VCaP (cell line): ENCODE measurements at regions not wholly inside any gene's neighbourhood (a gene's known extent, or its start where the extent isn't known, plus 50 kb on each side); places are given as distances from the start of the nearest gene placed in this dataset.

Source experiments
- H3K27ac ChIP-seq: fragments of 450-650 bp; 2 replicates; pipeline ENCODE4 v1.5.1; 2017
- TF ChIP-seq, protein P1 (sequence below): fragments of 450-650 bp; conservative IDR thresholded peaks from 2 replicates; pipeline ENCODE4 v1.5.1; 2017; ENCODE audit warnings: mild to moderate bottlenecking, moderate library complexity

DNA sequence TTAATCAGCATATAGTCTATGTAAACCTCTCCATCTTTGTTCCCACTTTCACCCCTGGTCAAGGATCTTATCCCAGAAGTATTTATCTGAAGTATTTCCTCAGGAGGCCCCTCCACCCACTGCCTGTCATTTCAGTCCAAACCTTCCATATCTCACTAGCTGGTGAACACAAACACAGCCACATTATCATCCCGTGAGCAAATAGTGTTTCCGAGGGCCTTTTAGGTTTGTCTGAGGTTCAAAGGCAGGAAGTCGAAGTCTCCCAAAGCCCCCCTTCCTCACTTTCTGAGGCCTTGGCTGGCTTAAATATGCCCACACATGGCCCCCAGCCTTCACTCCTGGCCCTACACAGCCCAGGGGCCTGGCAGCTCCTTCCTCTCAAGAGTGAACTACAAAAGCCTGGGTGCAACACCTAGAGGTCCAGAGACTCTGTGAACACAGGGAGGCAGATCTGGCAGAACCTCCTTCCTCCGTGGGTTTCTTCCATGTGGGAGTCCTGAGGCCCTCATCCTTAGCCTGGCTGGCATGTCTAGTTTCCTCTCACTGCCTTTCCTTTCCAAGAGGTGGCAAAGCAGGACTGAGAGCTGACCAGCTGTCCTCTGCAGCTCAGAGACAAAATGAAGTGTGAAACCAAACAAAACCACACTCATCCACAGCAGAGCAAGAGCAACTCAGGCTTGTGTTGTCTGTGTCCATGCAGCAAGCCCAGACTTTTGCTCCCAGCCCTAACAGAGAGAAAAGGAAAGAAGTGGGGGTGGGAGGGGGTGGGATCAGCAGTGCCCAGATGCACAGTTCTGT is 264.2 kb downstream of the SS18 start:
- H3K27ac ChIP-seq = no peak overlapping the region
- TF ChIP-seq, protein P1, sequence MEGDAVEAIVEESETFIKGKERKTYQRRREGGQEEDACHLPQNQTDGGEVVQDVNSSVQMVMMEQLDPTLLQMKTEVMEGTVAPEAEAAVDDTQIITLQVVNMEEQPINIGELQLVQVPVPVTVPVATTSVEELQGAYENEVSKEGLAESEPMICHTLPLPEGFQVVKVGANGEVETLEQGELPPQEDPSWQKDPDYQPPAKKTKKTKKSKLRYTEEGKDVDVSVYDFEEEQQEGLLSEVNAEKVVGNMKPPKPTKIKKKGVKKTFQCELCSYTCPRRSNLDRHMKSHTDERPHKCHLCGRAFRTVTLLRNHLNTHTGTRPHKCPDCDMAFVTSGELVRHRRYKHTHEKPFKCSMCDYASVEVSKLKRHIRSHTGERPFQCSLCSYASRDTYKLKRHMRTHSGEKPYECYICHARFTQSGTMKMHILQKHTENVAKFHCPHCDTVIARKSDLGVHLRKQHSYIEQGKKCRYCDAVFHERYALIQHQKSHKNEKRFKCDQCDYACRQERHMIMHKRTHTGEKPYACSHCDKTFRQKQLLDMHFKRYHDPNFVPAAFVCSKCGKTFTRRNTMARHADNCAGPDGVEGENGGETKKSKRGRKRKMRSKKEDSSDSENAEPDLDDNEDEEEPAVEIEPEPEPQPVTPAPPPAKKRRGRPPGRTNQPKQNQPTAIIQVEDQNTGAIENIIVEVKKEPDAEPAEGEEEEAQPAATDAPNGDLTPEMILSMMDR = no peak

DNA sequence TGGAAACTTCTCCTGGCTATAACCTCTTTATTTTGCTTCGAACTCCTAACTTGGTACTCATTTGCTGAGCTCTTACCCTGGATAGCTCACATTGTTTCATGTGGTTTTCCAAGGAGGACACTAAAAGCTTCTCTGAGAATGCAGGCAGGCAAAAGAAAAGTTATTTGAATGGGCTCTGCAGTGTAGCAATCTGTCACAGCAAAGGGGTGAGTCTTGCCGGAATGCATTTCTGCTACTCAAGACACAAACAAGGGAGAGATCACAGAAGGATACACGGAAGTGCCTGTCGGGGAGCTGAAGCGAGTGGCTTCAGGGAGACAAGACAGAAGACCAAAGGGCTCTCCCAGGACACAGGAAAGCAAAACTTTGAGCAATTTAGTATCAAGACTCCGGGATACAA is 265.4 kb downstream of the SS18 start:
- TF ChIP-seq, protein P1 = no peak

DNA sequence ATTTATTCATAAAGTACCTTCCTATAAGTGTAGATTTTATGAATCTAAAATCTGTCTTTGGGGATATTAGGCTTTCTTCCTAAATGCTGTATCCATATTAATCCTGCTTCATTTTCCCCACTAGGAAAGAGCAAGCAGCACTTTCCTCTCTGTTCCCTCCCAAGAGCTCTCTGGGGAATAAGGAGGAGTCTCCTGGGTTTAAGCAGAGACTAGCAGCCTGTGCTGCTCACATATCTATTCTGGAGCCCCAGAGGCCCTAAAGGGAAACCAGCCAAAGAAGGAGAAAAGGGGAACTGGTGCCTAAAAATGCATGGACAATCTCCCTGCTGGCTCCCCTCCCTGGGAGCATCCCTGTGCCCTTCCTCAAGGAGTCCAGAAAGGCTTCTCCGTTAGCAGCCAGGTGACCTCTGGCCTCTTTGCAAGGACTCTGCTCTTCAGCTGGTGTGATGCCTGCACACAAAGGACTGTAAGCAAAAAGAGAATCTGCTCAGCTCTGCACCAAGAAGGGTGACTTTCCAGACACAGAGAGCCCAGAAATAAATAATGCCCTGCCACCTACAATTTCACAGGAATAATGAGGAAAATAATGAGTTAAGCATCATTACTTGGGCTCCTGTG is 270.6 kb downstream of the SS18 start:
- TF ChIP-seq, protein P1 = no peak
- no peak overlapping the region for H3K27ac ChIP-seq

More for the DNA sequence above, 265.4 kb downstream of the SS18 start:
- H3K27ac ChIP-seq = no peak overlapping the region

DNA sequence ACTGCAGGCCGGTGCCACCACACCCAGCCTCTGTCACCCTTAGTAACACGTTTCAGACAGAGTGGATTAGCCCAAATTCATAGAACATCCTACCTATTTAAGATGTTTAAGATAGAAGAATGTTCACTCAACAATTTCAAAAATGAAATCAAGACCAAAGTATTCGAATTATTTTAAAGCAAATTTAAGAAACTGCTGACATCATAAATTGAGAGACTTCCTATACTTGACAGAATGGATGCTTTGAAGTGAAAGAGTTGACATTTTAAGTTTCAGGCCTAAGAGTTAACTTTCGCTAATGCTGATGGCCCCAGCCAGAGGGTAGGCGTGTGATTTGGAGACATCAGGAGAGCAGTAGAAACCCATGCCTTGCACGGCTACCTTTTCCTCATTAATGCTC is 271.9 kb downstream of the SS18 start:
- no peak overlapping the region for H3K27ac ChIP-seq
- TF ChIP-seq, protein P1 = no peak

DNA sequence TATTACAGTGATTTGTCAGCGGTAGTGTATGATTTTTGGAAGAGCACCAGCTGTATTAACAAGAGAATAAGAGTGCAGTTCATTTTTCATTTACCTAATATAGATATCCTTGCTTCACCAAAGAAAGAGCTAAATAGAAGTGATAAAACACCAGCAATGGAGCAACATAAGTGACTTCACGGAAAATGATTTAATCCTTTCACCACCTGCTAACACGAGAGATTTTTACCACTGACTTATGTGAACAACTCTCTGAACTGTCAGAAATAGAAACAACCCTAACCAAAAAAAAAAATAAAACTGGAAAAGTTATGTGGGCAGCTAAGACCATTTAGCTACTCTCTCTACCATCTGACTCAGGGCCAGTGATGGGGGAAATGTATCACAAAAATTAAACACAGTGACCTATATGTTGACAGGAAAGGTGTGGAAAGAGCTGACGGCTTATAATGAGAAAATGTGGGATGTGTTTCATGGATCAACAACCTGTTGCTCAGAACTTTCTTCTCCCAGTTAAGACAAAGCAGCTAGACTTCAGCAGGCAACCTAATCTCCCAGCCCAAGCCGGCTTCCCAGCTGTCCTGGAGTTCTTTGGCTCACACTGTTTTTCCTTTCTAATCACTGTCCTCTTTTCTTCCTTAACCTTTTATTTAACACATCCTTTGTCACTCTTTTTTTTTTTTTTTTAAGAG is 272.7 kb downstream of the SS18 start:
- no peak overlapping the region for H3K27ac ChIP-seq
- TF ChIP-seq, protein P1 = no peak

DNA sequence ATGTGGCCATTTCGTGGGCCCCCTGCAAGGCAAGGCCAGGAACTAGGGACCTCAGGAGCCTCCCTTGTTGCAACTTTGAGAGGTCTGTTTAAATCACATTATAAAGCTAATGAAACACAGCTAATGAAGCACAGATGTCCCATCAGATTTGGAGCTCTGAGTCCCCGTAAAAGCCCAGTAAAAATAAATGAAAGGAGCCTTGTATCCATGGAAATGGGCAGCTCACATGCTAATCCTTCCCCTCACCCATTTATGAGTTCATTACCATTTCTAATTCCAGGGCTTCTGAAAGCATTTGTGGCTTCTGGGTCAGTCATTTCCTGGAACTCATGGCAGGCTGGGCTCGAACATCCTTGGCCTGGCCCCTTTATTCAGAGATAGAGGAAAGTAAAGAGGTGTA is 274.8 kb downstream of the SS18 start:
- H3K27ac ChIP-seq = no peak overlapping the region
- TF ChIP-seq, protein P1 = no peak

DNA sequence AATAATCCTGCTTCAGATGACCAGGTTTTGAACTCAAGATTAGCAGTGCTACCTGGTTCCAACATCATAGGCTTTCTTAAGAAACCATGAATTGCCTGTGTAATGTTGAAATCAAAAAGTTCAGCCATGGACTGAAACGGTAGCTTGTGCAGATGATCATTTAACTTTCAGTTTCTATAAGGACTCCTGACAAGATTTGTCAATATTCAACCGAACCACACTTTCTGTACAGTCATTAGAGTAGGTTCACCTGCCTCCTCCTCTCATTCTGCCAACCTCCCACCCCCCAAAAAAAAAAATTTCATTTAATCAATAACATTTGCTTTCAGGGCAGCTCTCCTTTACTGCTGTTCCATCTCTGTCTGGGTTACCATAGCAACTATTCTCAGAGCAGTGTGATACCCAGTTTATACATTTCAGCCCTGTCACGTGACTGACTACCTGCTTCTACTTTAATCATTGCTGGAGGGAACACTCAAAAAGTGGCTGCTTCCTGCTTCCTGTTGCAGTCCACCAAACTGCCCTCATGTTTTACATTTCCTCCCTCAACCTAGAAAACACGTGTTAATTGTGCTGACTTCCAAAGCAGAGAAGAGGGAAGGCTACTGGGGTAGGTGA is 275.5 kb downstream of the SS18 start:
- no peak overlapping the region for H3K27ac ChIP-seq
- TF ChIP-seq, protein P1 = no peak
